Effector CD4-positive, alpha-beta T cell (primary cell): ENCODE measurements at regions not wholly inside any gene's neighbourhood (a gene's known extent, or its start where the extent isn't known, plus 50 kb on each side); places are given as distances from the start of the nearest gene placed in this dataset.
"Not testable (repeated sequence)": the region's sequence is repeated elsewhere in the genome, so short reads cannot be mapped to it uniquely, and the experiment has no call there.

Experiments used
- DNase-seq: peaks from one replicate; pipeline ENCODE4 v3.0.0-alpha.2; 2020

- no peak for DNase-seq
Observed at GRCh38 chr3:197404754-197405153, 106.3 kb upstream of the DLG1 start.

DNA sequence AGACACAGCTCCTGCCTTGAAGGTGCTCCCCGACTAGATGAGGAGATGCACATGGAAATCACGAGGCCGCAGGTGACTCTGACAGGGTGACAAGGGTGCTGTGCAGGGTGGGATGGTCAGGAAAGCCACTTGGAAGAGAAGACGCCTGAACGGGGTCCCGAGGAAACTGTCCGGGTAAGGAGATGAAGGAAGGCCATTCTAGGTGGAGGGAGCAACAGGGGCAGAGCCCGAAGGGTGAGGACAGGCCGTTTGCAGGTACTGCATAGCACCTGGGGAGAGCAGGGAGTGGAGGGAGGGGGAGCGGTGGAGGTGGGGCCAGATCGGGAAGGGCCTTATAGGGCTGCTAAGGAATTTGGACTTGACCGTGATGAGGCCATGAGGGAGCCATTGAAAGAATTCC lies 105.6 kb upstream of the DLG1 start:
- no peak for DNase-seq

GRCh38 chr3:197402401-197402800 lies 104.0 kb upstream of the DLG1 start:
- not testable (repeated sequence) for DNase-seq

- no peak for DNase-seq
Observed at GRCh38 chr3:197399486-197399885, 101.1 kb upstream of the DLG1 start.

DNA sequence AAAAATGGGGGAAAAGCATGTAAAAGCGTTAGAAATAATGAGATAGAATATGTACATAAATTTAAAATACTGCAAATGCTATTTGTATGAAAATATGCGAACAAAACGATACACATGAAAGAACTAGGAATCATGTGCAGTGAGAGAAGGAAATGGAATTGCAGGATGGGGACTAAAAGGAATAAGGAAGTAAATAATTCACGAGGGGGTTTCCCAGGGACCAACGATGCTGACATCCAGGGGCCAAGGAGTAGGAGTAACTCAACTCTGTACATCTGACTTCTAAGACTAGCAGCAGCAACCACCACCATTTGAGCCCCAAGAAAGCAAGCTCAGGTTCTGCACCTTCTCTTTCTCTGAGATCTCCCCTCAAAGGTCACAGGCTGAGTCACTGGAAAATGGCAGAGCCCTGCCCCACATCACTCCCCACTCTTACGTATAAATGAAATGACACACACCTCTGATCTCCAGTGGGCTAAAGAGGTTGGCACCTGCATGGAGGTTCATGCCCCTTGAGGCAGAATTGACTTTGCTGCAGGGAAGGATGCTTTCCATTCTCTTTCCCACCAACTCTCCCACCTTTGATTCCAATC lies 100.0 kb upstream of the DLG1 start:
- DNase-seq: no peak

DNA sequence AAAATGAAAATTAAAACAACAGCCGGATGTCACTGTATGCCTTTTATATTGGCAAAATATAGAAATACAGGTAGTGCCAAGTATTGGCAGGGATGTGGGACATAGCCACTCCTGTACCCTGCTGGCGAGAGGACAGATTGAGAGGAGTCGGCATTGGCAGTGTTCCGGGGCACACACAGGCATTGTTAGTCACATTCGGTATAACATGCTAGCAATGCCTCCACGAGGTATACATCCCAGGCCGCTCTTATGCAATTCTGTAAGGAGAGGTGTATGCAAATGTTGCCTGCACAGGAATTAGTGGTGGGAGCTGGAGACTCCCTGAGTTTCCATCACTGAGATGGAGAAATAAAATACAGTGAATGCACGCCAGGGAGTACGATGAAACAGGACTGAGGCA lies 99.4 kb upstream of the DLG1 start:
- DNase-seq: no peak

- no peak for DNase-seq
Observed at GRCh38 chr3:197394464-197395321, 96.3 kb upstream of the DLG1 start.

DNA sequence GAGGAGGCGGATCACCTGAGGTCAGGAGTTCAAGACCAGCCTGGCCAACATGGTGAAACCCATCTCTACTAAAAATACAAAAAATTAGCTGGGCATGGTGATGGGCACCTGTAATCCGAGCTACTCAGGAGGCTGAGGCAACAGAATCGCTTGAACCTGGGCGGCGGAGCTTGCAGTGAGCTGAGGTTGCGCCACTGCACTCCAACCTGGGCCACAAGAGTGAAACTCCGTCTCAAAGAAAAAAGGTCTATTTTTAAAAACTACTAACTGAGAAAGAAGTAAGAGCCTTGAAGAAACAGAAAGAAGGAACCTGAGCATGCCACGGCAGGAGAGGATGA lies 95.7 kb upstream of the DLG1 start:
- not testable (repeated sequence) for DNase-seq

DNA sequence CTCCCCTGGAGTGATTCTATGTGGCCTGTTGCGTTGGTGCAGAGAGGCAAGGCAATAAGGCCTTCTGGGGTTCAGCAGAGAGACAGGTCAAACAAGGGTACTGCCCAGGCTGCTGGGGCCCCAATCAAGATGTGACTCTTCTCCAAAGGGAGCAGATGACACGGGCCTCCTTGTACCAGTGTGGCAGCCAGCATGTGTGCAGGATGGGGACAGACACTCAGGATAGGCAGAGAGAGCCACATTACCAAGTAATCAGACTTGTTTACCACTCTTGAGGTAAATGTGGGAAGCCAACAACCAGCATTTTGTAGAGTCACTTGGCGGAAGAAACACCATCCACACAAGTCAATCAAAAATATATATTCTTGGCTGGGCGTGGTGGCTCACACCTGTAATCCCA lies 95.3 kb upstream of the DLG1 start:
- DNase-seq: no peak

DNA sequence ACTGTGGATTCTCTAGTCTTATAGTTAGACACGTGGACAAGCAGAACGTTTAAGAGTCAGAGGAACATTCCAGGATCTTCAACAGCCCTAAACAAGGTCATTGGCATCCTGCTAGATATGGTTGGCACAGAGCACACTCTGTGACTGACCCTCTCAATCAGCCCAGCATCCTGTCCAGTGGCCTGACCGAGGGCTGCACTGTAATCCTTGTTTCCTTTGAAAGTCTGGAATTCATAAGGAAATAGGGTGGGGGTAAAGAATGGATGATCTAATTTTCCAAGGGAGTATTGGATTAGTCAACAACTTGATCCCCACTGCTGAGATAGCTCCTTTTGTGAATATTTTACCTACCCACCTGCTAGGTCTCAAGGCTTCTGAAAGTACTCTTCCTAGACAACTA lies 94.5 kb upstream of the DLG1 start:
- DNase-seq: no peak

- DNase-seq: no peak
Observed at GRCh38 chr3:197381371-197381770, 83.0 kb upstream of the DLG1 start.

DNA sequence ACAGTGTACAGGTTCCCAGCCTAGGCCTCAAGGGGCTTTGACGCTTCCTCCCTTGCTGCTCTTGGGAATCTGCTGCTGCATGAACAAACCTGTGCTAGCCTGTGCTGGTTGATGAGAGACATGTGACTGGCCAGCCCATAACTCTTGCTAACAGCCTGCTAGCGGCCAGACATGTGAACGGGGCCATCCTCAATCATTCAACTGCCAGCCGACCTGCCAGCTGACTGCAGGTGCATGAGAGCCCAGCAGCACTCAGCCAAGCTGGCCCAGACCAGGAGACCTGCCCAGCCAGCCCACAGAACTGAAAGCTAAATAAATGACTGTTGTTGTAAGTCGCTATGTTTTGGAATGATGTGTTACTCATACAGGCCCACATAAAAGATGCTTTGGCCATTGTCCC lies 82.4 kb upstream of the DLG1 start:
- DNase-seq: no peak

DNA sequence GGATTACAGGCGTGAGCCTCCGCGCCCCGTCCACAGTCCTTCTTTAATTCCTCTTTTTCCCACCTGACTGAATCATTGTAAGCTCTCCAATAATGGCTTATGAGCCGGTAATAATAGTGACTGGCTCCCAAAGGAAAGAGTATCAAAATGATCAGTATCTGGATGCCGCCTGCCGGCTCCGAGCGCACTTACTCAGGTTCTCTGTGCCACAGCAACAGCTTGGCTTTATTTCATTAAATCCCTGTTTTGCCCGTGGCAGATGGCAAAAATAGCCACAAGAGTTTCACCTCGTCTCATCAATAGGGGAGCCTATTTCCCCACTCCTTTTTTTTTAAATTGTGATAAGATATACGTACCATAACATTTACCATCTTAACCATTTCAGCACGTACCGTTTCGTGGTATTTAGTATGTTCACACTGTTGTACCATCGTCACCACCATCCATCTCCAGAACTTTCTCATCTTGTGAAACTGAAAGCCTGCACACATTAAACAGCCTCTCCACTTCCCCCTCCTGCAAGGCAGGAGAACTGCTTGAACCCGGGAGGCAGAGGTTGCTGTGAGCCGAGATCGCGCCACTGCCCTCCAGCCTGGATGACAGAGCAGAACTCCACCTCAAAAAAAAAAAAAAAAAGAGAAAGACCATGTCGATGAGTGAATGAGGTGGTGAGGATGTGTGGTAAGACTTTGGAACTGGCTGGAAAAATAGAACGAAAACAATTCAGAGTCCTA lies 80.7 kb upstream of the DLG1 start:
- no peak for DNase-seq

DNA sequence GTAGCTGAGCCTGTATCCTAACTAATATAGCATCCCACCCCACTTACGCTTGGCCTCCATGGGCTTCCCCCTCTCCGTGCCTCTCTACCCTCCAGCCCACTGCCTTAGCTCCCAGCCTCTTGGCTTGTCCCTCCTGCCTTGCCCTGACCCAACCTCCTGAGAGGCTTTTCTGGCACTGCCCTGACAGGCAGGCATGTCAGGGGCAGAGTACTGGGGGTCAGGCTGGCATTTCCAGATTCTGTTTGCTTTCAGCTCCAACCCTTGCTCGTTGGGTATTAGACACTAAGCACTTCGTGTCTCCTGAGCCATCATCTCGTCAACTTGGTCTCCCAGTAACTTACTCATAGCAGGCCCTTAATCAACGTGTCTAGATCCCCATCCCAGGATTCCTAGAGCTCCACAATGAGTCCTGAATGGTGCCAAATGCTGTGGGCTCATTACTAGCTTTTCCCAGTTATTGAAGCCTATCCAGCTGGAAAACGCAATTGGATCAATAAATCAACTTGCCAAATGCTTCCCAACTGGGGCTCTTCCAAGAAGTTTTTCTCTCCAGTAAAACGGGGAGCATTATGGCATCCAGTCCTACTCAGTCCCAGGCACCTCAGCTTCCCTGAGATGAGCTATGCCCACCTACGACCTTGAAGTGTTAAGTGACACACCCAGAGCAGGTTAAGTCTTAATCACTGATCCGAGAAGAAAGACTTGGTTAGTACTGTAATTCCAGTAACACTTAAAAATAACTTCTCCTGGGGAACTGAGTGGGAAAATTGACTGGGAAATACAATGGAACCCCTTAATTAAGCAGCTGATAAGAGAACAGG lies 78.5 kb upstream of the DLG1 start:
- DNase-seq: no peak

- DNase-seq: no peak
Observed at GRCh38 chr3:197376020-197376419, 77.6 kb upstream of the DLG1 start.

GRCh38 chr3:197375001-197375441 lies 76.6 kb upstream of the DLG1 start:
- DNase-seq: no peak

- no peak for DNase-seq
Observed at GRCh38 chr3:197373096-197373495, 74.7 kb upstream of the DLG1 start.

GRCh38 chr3:197372047-197372661 lies 73.7 kb upstream of the DLG1 start:
- DNase-seq: no peak

GRCh38 chr3:197371591-197372046 lies 73.2 kb upstream of the DLG1 start:
- DNase-seq: no peak

DNA sequence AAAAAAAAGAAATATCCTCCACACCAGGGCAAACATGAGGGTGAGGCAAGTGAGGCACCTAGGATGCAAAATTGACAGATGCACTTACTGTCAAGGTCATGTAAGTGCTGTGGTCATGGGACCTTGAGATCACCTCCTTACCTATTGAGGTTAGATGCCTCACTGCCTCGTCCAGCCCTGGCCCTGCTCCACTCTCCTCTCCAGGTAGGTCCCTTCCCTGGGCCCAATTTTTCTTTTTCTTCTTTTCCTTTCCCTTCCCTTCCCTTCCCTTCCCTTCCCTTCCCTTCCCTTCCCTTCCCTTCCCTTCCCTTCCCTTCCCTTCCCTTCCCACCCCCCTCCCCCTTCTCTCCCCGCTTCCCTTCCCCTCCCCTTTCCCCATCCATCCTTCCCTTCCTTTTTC lies 71.1 kb upstream of the DLG1 start:
- no peak for DNase-seq

GRCh38 chr3:197368821-197369220 lies 70.4 kb upstream of the DLG1 start:
- DNase-seq: no peak

DNA sequence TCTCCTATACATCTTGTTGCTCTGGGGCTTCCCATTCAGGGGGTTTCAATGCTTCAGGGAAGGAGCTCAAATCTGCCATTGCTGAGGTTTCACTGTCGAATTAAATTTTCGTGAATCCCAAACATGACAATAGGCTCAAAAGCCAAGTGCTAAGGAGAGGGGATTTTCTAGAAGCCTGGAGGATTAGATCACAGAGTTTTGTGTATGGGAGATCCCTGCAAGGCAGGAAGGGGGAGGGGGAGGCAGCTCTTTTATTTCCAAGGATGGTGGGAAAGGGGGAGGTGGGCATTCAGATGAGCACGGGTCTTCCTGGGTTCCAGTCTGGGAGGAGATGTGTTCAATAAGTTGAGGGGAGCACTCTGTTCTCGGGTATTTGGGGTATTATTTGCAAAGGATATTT lies 69.9 kb upstream of the DLG1 start:
- no peak for DNase-seq
